Thoracic aorta (tissue), 2 donors: ENCODE measurements at regions not wholly inside any gene's neighbourhood (a gene's known extent, or its start where the extent isn't known, plus 50 kb on each side); places are given as distances from the start of the nearest gene placed in this dataset.

ENCODE experiments used
- ATAC-seq: fragments of 150-250 bp; one replicate; pipeline ENCODE4 v1.8.0; 2017; ENCODE audit warnings: low read depth; ENCODE audit not compliant: insufficient number of reproducible peaks, low FRiP score
- DNase-seq: peaks from one replicate; pipeline ENCODE4 v3.0.0-alpha.2; 2020; ENCODE audit warnings: low spot score
- H3K27ac ChIP-seq, 2 donors: fragments of 200-600 bp; sonication (generic); 1 replicate in 1 of 2; 2 replicates in 1 of 2; pipeline ENCODE4 v1.5.1; 2016; ENCODE audit warnings: mild to moderate bottlenecking in 2 of 2, moderate library complexity in 2 of 2
- H3K27me3 ChIP-seq: fragments of 200-600 bp; sonication (generic); replicated peaks from 2 replicates; pipeline ENCODE4 v1.6.0; 2016; ENCODE audit warnings: mild to moderate bottlenecking; ENCODE audit not compliant: insufficient read depth
- H3K36me3 ChIP-seq: fragments of 200-600 bp; sonication (generic); one replicate; pipeline ENCODE4 v1.5.1; 2016
- H3K4me1 ChIP-seq, 2 donors: fragments of 200-600 bp; sonication (generic); 1 replicate in 1 of 2; 2 replicates in 1 of 2; pipeline versions ENCODE4 v1.5.1 to v1.6.0; 2016; ENCODE audit warnings: low read depth in 2 of 2, mild to moderate bottlenecking in 1 of 2; ENCODE audit not compliant: control insufficient read depth in 1 of 2
- H3K4me3 ChIP-seq: fragments of 200-600 bp; sonication (generic); 2 replicates; pipeline ENCODE4 v1.5.1; 2016; ENCODE audit warnings: mild to moderate bottlenecking
- H3K9me3 ChIP-seq: fragments of 200-600 bp; sonication (generic); 2 replicates; pipeline ENCODE4 v1.5.1; 2016
- TF ChIP-seq, protein P1 (sequence below): fragments of 200-600 bp; sonication (generic); IDR thresholded peaks from one replicate; pipeline ENCODE4 v1.5.1; 2019; ENCODE audit warnings: antibody characterized with exemption

DNA sequence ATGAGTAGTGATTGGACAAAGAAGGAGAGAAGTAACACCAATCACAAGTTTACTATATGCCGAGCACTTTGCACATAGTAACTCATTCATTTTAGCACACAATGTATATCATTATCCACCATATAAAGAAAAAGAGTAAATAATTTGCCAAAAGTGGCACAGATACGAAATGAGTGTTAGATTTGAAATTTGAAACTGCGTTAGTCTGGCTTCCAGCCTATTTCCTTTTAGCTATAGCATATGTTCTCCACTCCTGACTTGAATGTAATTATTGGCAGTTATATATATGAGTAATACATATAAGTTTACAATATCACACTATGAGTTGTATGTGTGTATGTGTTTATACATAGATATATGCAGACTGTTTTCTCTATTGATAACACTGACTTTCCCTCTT is 98.6 kb downstream of the NOL4 start:
- Histone ChIP-seq H3K36me3 (no peaks in the 10 kb centered on the region), H3K27me3 (no peaks in the 10 kb centered on the region), H3K4me3 (no peak overlapping the region), H3K4me1 (no peaks in the 10 kb centered on the region), H3K9me3 (no peaks in the 10 kb centered on the region), H3K27ac (no peak overlapping the region)
- ATAC-seq = no peak
- DNase-seq = no peak
- TF ChIP-seq, protein P1, sequence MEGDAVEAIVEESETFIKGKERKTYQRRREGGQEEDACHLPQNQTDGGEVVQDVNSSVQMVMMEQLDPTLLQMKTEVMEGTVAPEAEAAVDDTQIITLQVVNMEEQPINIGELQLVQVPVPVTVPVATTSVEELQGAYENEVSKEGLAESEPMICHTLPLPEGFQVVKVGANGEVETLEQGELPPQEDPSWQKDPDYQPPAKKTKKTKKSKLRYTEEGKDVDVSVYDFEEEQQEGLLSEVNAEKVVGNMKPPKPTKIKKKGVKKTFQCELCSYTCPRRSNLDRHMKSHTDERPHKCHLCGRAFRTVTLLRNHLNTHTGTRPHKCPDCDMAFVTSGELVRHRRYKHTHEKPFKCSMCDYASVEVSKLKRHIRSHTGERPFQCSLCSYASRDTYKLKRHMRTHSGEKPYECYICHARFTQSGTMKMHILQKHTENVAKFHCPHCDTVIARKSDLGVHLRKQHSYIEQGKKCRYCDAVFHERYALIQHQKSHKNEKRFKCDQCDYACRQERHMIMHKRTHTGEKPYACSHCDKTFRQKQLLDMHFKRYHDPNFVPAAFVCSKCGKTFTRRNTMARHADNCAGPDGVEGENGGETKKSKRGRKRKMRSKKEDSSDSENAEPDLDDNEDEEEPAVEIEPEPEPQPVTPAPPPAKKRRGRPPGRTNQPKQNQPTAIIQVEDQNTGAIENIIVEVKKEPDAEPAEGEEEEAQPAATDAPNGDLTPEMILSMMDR = no peak

DNA sequence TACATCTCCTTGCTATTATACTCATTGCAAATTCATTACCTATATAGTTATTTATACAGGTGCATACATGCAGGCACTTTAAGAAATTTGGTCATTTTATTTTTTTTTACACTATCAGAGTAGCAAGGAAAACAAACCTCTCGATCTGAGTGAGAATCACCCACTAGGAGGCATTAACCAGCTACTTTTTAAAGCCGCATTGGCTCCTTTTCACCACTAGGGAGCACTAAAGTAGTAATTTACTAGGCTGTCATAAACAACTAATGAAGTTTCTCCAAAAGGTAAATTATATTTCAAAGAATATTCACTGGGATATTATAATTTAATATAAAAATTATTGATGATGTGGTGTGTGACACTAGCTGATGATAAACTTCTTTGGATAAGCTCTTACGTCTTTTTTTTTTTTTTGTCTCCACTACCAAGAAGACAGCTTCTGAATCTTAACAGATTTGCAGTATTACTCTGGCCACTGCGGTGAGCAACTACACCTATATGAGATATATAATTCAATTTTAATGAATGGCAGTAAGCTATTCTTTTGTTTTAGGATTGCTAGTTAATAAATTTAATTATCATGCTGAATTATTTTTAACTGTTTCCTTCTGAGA is 101.9 kb downstream of the NOL4 start:
- Histone ChIP-seq H3K9me3 (no peaks in the 10 kb centered on the region), H3K4me3 (no peak overlapping the region), H3K27me3 (no peaks in the 10 kb centered on the region), H3K36me3 (no peaks in the 10 kb centered on the region), H3K27ac (no peak overlapping the region), H3K4me1 (no peaks in the 10 kb centered on the region)
- DNase-seq (no peak), ATAC-seq (no peak)
- TF ChIP-seq, protein P1 = peak; percentile 65

DNA sequence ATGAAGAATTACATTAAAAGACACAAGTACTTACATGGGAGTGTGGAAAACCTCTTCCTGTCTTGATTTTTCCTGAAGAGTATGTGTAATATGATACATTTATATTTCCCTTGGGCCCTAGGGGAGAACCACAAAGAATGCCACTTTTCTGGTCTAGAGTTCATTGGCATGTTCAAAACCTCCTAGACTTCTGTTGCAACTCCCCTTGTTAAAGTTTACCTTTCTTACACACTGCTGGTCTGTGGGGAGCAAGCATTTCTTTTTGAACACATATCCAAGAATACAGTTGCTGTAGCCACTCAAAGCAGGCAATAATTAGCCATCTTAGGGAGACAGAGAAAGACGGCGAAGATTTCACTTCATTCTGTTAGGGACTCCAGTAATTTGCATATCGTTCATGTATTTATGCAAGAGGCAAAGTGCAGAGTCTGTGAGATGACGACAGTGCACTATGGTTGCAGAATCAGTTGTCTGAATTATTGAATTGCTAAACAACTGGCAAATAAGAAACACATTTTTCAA is 103.5 kb downstream of the NOL4 start:
- H3K4me1 ChIP-seq = no peaks in the 10 kb centered on the region
- TF ChIP-seq, protein P1 = no peak
- no peaks in the 10 kb centered on the region for H3K9me3 ChIP-seq
- no peak overlapping the region for H3K4me3 ChIP-seq
- ATAC-seq (no peak), DNase-seq (no peak)
- H3K27me3 ChIP-seq = no peaks in the 10 kb centered on the region
- no peaks in the 10 kb centered on the region for H3K36me3 ChIP-seq
- no peak overlapping the region for H3K27ac ChIP-seq

DNA sequence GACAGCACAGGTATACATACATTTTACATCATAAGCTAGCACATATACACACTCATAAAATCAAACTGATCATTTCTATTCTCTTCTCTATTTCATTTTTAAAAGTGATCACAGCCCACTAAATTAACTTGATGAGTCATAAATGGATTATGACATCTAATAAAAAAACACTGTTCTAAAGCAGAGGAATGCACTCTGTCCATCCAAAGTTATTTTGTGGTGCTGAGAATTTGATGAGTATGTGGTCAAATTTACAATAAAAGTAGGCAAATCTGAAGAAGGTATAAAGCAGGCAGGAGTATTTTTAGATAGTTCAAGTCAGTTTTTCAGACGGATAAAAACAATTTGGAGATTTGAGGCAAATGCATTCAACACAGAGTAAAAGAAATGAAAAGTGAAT is 104.4 kb downstream of the NOL4 start:
- Histone ChIP-seq H3K9me3 (no peaks in the 10 kb centered on the region), H3K27me3 (no peaks in the 10 kb centered on the region), H3K27ac (no peak overlapping the region), H3K36me3 (no peaks in the 10 kb centered on the region), H3K4me3 (no peak overlapping the region), H3K4me1 (no peaks in the 10 kb centered on the region)
- DNase-seq = no peak
- TF ChIP-seq, protein P1 = no peak
- ATAC-seq = no peak

DNA sequence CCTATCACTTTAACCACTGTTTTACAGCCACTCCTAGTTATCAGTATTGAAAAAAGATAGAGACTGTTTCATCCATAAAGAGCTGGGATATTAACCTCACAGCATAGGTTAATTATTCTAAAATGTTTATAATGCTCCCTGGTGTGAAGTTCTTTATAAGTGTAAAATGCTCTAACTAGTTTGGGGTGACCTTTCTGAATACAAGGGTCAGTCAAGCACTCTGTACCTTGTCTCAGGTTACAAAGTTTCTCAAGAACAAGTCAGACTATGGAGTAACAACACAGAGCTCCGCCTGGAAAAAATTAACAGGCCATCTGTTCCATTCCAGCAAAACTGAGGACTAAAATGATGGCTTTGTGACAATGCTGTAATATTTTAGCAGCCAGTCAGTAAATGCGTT is 107.4 kb downstream of the NOL4 start:
- ATAC-seq = no peak
- DNase-seq = no peak
- Histone ChIP-seq H3K36me3 (no peaks in the 10 kb centered on the region), H3K27ac (no peak overlapping the region), H3K4me3 (no peak overlapping the region), H3K9me3 (no peaks in the 10 kb centered on the region), H3K27me3 (no peaks in the 10 kb centered on the region), H3K4me1 (no peaks in the 10 kb centered on the region)
- TF ChIP-seq, protein P1 = no peak
